NCI-H2107 treated with DMSO at 0.1 percent for 48 hours (cell line): ENCODE measurements at regions not wholly inside any gene's neighbourhood (a gene's known extent, or its start where the extent isn't known, plus 50 kb on each side); places are given as distances from the start of the nearest gene placed in this dataset.
A peak's percentile ranks its signal among the peaks of the same experiment; 100 is the strongest.

Experiments used
- DNase-seq: peaks from one replicate; lab custom pipeline; 2025; ENCODE audit not compliant: unreplicated experiment; lab: John Stamatoyannopoulos, UW

DNA sequence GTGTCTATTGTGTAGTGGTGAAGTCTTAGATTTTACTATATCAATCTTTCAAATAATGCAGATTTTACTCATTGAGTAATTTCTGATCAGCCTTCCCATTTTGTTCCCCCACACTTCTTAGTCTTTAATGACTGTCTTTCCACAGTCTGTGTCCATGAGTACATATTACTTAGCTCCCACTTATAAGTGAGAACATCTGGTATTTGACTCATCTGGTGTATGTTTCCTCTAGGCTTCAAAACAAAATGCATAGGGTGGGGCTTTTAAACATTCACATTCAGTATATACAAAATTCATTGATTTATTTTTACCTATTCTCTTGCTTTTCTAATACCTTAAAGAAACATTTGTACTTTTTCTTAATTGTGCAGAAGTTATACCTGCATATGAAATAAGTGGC is 513.0 kb downstream of the MTRR start:
- no peak for DNase-seq

DNA sequence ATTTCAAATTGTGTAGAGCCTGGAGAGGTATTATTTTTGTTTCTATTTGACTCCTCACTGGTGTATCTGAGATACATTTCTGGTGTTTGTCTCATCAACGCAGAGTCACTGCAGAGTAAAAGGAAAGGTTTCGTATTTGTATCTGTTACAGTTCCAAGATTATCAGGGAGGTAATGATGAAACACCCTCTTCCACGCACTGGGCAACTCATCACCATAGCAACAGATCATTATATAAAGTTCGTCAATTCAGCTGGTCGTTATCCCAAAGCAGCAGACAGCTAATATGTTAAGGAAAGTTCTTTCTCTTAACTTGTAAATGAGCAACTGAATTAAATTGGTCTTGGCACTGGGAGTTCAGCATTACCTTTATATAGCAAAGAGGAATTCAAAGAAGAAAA is 513.5 kb downstream of the MTRR start:
- no peak for DNase-seq

DNA sequence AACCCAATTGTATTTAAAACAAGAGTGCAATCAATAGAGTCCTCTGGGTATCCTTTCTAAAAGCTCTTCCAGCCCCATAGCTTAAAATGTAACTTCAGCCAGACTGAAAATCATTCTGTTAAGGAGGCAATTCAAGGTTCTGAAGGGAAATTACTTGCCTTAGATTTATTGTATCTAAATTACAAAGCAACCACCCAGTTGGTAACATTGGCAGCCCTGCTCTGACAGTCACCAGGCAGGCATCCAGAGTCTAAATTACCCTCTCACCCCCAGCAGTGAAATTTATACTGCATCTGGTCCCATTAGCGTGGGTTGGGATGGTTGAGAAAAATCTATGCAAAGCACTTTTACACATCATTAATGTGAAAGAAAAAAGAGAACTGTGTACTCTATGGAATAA is 514.7 kb downstream of the MTRR start:
- DNase-seq, result peak; percentile 94

DNA sequence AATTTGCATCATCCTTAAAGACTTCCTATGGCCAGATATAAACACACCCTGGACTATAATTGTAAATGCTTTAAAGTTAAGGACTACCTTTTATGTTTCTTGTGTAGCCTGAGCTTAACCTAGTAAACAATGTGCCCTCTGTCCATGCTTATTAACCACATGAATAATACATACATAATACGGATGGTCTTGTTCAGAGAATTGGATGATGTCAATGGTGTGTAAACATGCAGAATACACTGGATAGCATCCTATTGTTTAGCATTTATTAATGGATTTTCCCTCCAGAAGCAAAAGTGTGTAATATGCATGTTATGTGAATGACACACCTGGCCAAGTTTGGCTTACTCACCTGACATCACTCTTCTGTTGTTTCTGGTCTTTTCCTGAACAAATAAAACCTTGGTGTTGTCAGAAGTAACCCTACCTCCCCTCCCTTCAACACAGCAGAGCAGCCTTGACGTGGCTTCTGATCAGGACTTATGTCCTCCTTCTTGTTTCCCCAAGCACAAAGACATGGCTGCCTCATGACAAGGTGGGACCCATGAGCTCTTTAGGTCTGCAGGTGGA is 517.9 kb downstream of the MTRR start:
- no peak for DNase-seq

DNA sequence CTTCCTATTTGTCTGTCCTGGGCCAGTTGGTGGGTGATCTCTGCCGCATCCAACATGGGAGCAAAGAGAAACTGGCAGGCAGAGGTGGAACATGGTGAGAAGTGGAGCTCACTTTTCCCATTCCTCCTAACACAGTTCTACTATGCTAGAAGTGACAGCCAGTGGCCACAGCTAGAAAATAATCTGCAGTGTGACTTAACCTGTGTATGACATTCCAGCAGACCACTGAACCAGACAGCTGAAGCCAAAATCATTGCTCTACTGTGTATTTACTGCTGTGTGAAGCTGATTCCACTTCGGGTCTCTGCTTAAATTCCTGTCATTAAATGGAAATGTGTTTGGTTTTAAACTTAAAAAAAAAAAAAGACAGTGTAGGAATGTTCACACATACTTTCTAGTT is 523.0 kb downstream of the MTRR start:
- no peak for DNase-seq

DNA sequence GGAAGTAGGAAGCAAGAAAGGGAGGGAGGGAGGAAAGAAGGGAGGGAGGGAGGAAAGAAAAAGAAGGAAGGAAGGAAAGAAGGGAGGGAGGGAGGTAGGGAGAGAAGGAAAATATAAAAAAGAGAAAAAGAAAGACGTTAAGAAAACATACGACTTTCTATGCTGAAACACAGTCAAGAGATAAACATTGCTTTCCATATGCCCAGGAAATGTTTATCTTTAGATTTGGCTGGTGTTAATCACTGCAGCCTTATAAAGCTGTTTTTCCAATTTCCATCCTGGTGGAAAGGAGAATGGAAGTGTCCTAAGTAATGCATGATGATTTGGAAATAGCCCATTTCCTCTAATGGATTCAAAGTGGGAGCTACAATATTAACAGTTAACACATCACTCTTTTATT is 524.3 kb downstream of the MTRR start:
- no peak for DNase-seq

DNA sequence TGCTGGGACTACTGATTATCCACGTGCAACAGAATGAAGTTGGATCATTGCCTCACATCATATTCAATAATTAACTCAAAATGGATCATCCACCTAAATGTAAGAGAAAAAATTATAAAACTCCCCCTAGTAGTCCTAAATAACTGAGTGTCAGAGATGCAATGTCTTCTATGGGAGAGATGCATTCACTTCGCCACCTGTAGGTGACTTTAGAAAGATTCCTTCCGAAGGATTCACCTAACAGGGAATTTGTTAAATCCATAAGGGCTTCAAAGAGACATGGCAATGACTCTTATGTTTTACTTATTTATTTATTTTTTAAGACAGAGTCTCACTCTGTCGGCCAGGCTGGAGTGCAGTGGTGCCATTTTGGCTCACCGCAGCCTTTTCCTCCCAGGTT is 526.0 kb downstream of the MTRR start:
- DNase-seq, result no peak

DNA sequence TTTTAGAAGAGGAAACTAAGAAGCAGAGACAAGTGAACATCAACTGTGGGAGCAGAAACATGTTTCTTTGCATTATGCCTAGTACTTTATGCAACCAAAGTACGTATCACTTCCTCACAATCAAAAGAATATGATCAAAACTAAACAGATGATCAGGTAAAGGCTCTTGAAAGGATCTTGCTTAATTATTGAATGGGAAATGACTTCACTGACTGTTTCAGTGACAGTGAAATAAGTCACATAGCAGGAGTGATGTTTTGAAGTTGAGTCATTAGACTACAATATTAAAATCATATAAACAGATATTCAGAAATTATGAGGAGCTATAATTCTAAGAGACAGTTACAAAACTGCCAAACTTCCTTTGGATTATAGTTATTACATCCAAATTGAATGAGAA is 527.3 kb downstream of the MTRR start:
- DNase-seq, result no peak

DNA sequence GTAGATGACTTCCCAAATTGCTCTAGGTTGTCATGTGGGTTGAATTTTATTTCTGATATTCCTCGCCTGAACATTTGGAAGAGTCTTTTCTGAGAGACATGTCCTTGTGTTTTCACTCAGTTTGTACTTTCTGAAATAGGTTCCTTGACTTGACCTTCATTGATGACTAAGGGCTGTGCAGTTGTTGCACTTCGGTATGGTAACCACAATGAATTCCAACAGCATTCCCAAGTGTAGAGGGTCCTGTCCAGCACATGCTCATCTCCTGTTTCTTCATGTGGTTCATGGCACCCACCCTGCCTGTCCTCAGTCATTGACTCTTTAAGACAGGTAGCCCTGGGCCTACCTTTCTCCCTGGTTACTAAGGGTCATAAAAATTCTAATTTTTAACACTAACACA is 527.8 kb downstream of the MTRR start:
- DNase-seq, result no peak

DNA sequence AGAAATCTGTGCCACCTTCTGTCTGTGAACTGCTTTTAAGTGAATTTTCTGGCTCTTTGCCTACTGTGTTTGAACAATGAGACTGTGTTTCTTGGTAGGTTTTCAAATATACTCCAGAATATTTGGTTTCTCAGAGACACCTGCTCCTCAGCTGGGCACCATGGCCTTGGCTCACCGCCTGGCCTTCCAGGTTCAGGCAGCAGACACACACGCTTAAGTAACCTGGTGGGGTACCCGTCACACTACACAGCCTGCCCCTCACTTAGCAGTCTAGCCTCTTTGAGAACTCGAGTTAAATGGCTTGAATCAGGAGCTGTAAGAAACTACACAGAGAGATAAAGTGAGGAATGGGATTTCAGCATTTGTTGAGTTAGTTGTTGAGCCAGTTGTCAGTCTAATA is 530.5 kb downstream of the MTRR start:
- DNase-seq, result peak; percentile 70

DNA sequence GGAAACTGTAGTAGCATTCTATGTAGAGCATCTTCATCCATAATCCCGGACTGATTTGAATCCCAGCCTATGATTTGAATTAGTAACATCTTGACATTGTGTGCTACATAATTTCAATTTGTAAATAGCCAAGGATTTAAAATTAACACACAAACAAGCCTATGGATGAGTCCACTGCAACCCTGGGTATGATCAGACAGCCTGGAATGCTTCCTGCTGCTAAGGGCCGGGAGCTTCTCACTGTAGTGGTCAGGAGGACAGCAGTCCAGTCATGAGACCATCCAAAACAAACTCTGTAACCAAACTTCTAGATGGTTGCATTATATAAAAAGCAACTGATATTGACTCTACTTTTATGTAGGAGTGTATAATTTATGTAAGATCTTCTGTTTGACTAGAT is 539.3 kb downstream of the MTRR start:
- DNase-seq, result no peak

DNA sequence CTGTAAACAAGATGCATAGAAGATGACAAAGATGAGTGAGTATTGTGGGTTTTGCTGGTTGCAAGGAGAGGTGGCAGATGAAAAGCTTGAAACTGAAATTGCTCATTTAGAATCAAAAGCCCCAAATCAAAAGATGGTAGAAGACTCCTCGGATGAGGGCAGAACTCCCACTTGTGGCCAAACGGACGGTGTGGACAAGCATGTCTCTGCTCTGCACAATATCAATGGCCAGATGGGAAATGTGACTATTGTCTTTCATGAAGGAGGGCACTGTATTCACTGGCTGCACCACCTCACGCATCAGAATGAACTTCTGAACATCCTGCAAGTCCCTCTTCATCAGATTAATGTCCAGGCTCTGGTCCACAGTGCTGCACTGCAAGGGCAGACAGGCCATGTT is 541.7 kb downstream of the MTRR start:
- DNase-seq, result no peak

DNA sequence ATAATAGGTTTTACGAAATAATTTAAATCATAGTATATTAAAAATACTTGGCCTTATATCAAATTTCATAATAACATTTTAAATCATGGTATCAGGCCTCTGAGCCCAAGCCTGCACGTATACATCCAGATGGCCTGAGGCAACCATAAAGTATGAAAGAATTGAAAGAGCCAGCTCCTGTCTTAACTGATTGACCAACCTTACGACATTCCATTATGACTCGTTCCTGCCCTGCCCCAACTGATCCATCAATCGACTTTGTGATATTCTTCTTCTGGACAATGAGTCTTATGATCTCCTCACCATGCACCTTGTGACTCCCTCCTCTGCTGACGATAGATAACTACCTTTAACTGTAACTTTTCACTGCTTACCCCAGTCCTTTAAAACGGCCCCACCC is 545.0 kb downstream of the MTRR start:
- no peak for DNase-seq

DNA sequence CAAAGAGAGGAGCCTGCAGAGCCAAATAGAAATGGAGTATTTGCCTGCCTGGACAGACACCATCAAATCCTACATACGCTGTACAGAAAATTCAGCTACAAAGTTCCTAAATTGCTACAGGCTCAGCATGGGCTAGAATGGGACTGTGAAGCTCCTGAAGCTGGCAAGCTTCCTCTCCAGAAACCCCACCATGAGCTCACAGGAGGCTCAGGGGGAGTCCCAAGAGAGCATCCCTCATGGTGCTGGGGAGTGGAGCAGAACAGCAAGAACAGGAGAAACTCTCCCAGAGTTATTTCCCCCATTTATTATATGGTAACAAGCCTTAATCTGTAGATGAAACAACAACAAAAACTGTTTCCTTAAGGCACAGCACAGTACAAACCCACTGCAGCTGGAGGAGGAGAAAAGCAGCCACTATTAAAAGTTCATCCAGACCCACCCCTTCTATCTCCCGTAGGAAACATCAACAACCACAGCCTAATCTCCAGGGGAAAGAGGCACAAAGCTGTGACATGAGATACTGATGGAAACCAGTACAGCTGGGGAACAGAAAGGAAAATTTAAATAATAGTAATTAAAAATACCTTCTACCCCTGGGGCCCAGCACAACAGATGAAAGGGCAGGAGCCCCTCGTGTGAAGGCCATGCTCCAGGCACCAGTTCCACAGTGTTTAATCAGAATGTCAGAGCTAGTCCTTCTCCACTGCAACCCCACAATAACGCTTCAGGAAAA is 548.5 kb downstream of the MTRR start:
- DNase-seq, result peak; percentile 17

DNA sequence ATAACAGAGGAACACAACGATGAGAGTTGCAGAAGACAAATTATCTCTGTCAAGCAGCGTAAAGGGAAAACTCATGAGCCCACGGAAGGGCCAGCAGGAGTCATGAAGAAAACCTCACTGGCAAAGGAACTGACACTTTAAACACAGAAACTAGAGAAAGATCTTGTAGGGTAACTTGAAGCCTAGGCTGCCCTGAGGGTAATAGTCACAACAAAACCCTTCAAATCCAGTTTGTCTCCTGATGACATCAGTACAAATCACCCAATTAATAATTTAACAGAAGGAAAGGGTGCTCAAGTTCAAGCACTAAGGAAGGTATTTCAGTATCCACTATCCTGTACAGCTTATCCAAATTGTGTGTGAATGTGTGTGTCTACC is 549.1 kb downstream of the MTRR start:
- peak; percentile 20 for DNase-seq

DNA sequence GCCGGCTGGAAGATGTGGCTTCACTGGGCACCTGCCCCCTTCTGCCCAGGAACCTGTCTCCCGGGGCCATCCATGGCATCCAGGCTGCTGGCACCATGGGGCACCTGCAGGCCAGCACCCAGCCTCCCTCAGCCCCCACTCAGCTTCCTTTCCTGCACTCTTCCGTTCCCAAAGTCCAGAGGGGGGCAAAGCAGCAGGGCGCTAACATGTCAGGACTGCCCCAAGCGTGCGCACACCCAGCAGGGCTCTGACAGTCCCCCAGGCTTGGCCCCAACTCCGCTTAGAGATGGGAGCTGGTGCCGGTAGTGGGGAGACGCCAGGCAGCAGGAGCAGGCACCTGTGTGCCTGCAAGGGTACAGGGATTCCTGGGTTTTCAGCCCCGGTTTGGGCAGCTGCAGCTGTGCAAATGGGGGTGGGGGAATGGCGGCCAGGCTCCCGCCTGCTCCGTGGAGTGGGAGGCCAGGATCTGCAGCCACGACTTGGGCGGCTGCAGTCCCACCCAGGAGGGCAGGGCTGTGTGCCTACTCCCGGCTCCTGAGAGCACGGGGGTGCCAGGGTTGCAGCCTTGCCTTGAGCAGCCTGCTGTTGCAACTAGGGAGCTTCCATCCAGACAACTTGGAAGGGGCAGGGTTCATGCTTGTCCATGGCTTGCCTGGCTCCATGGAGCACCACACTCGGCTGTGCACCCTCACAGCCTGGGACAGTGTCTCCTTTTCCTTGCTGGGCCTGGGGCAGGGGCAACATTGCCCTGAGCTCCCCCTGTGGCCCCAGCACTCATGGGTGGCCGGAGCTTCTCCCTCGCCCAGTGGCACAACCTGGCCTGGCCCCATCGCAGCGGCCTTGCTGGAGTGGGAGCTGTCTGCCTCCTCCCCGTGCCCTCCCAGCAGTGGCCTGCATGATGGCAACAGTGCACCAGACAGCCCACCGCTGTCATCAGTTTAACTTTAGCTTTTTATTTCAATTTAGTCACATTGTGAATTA is 561.1 kb downstream of the MTRR start:
- no peak for DNase-seq

DNA sequence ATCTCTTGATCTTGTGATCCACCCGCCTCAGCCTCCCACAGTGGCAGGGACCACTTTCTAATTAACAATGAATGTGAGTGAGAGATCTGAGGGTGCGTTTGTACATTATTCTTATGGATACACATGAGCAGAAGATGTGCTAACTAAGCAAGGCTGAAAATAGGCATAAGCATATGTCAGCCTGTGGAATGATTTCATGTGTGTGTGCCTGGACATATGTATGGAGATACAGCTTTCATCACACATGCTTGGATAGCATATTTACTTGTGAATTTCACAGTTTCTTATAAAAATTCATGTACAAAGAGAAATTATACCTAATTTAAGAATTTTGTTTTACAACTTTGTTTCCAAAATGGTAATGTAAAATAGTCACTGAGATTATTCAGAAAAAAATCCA is 565.6 kb downstream of the MTRR start:
- no peak for DNase-seq

DNA sequence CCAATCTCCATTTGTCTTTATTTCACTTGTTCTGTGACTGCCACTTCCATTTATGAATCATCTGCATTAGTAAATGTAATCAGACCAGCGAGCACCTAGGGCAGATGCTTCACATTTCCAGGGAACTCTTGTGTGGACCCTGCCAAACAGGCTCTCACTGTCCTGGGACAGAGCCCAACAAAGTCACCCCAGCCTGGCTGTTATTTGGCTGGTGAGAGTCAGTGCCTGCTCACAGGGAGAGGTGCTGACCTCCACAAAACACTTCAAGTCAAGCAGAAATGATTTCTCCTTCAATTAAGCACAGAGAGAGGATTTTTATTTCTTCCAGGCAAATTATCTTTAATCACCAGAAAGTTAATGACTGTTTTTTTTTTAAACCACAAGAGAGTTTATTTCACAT is 568.0 kb downstream of the MTRR start:
- DNase-seq, result no peak

DNA sequence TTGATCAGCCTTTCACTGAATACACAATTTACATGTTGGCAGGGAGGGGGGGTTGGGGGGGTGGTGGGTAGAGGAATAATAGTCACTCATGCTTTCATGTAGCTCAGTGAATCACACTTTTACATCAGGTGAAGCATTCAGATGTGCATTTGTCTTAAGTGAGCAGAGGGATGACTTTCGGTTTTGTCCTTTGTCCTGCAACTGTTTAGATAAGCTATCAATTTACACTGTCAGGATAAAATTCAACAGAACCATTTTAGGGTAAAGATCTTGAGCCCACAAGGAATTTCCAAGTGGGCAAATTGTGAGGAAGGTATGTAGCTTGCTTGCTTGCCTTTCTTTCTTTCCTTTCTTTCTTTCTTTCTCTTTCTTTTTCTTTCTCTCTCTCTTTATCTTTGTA is 576.2 kb downstream of the MTRR start:
- peak; percentile 30 for DNase-seq

DNA sequence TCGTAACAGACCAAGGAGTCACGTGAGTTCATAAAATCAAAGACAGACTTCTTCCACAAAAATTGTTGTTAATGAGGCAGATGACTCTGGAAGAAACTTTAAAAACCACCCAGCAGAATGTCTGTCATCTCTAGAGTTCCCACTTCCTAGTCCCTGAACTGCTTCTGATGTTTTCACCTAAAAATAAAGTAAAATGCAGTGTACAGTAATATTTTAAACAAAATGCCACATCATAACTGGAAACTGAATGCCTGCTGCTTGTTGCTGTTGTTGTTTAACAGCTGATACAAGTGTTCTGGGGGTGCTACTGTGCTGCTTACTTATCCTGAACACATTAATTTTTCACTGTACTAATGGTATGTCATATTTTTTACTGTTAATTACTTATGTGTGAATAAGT is 577.2 kb downstream of the MTRR start:
- no peak for DNase-seq

DNA sequence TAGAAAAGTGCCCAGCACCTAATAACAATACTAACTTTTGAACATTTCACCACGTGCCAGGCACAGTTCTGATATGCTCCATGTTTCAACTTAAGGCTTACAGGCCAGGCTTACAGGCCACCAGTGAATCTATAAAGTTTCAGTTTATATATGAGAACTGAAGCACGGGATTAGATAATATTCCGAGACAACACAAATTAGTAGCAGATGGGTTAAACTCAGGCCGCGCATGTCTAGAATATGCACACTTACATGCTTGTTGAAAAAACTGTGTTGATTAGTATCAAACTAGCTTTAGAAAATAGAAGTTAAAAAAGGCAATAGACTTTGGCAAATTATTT is 587.9 kb downstream of the MTRR start:
- DNase-seq, result no peak
